GM21367 (cell line): ENCODE measurements at regions not wholly inside any gene's neighbourhood (a gene's known extent, or its start where the extent isn't known, plus 50 kb on each side); places are given as distances from the start of the nearest gene placed in this dataset.

Experiments used
- ATAC-seq: cut with Tn5 transposase; IDR thresholded peaks from one replicate; pipeline ENCODE4 v1.9.1; 2021; ENCODE audit not compliant: unreplicated experiment

GRCh38 chr4:36492590-36492989 lies 211.2 kb downstream of the DTHD1 start:
- ATAC-seq = no peak

- no peak for ATAC-seq
Measured at GRCh38 chr4:36493251-36493650, 211.8 kb downstream of the DTHD1 start.

- ATAC-seq = no peak
Measured at GRCh38 chr4:36494016-36494415, 212.6 kb downstream of the DTHD1 start.

GRCh38 chr4:36494747-36495146 lies 213.3 kb downstream of the DTHD1 start:
- no peak for ATAC-seq

- no peak for ATAC-seq
Measured at GRCh38 chr4:36502350-36502749, 220.9 kb downstream of the DTHD1 start.

GRCh38 chr4:36508394-36508793 lies 227.0 kb downstream of the DTHD1 start:
- no peak for ATAC-seq

GRCh38 chr4:36509845-36510244 lies 228.4 kb downstream of the DTHD1 start:
- no peak for ATAC-seq

- no peak for ATAC-seq
Measured at GRCh38 chr4:36511785-36512184, 230.4 kb downstream of the DTHD1 start.

- no peak for ATAC-seq
Measured at GRCh38 chr4:36516522-36517095, 235.2 kb downstream of the DTHD1 start.

GRCh38 chr4:36523182-36523581 lies 241.8 kb downstream of the DTHD1 start:
- ATAC-seq = no peak

- ATAC-seq = no peak
Measured at GRCh38 chr4:36532670-36533379, 251.4 kb downstream of the DTHD1 start.

GRCh38 chr4:36533944-36534343 lies 252.5 kb downstream of the DTHD1 start:
- ATAC-seq = no peak

- no peak for ATAC-seq
Measured at GRCh38 chr4:36547383-36547782, 266.0 kb downstream of the DTHD1 start.

- ATAC-seq = no peak
Measured at GRCh38 chr4:36549252-36549651, 267.8 kb downstream of the DTHD1 start.

- ATAC-seq = no peak
Measured at GRCh38 chr4:36549992-36550391, 268.6 kb downstream of the DTHD1 start.

GRCh38 chr4:36551697-36552214 lies 270.3 kb downstream of the DTHD1 start:
- peak; percentile 83 for ATAC-seq

- ATAC-seq = no peak
Measured at GRCh38 chr4:36553029-36553428, 271.6 kb downstream of the DTHD1 start.

- ATAC-seq = no peak
Measured at GRCh38 chr4:36553453-36553852, 272.0 kb downstream of the DTHD1 start.

GRCh38 chr4:36556984-36557383 lies 275.6 kb downstream of the DTHD1 start:
- ATAC-seq = no peak

GRCh38 chr4:36568575-36568974 lies 287.2 kb downstream of the DTHD1 start:
- ATAC-seq = no peak

- no peak for ATAC-seq
Measured at GRCh38 chr4:36573441-36573840, 292.0 kb downstream of the DTHD1 start.

- ATAC-seq = no peak
Measured at GRCh38 chr4:36574816-36575215, 293.4 kb downstream of the DTHD1 start.

- no peak for ATAC-seq
Measured at GRCh38 chr4:36582198-36582597, 300.8 kb downstream of the DTHD1 start.
